GM13976 (cell line): ENCODE measurements at regions not wholly inside any gene's neighbourhood (a gene's known extent, or its start where the extent isn't known, plus 50 kb on each side); places are given as distances from the start of the nearest gene placed in this dataset.
A peak's percentile ranks its signal among the peaks of the same experiment; 100 is the strongest.

Experiments
- DNase-seq: peaks from one replicate; pipeline ENCODE4 v3.0.0; 2012; ENCODE audit warnings: low spot score
- in situ Hi-C: fragments of 300-500 bp; cut with MboI; formaldehyde crosslinking; loops from one replicate; pipeline ENCODE4 v1.12.0; 2022; ENCODE audit warnings: low sequenced_read_pairs, mixed read lengths, inconsistent platforms; ENCODE audit not compliant: unreplicated experiment
- TF ChIP-seq, protein P1 (sequence below): IDR thresholded peaks from 2 replicates; pipeline ENCODE4 v1.5.1; 2012; ENCODE audit warnings: borderline replicate concordance, mild to moderate bottlenecking; ENCODE audit not compliant: insufficient read depth; ENCODE audit errors: extremely low read depth, missing control alignments, control extremely low read depth

DNA sequence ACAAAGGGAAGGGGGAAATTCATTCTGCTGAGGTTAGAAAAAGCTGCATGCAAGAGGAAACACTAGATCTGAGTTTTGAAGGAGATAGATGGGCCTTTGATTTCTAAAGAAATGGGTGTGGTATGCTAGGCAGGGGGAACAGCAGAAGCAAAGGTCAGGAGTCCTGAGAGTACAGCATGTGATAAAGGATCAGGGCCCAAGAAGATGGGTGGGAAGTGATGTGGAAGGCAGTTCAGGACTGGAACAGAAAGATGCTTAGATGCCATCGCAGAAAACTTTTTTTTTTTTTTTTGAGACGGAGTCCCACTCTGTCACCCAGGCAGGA is 126.2 kb downstream of the ALDH8A1 start:
- DNase-seq, result no peak
- TF ChIP-seq, protein P1, sequence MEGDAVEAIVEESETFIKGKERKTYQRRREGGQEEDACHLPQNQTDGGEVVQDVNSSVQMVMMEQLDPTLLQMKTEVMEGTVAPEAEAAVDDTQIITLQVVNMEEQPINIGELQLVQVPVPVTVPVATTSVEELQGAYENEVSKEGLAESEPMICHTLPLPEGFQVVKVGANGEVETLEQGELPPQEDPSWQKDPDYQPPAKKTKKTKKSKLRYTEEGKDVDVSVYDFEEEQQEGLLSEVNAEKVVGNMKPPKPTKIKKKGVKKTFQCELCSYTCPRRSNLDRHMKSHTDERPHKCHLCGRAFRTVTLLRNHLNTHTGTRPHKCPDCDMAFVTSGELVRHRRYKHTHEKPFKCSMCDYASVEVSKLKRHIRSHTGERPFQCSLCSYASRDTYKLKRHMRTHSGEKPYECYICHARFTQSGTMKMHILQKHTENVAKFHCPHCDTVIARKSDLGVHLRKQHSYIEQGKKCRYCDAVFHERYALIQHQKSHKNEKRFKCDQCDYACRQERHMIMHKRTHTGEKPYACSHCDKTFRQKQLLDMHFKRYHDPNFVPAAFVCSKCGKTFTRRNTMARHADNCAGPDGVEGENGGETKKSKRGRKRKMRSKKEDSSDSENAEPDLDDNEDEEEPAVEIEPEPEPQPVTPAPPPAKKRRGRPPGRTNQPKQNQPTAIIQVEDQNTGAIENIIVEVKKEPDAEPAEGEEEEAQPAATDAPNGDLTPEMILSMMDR, result no peak
- in situ Hi-C loops, result no loop called here

DNA sequence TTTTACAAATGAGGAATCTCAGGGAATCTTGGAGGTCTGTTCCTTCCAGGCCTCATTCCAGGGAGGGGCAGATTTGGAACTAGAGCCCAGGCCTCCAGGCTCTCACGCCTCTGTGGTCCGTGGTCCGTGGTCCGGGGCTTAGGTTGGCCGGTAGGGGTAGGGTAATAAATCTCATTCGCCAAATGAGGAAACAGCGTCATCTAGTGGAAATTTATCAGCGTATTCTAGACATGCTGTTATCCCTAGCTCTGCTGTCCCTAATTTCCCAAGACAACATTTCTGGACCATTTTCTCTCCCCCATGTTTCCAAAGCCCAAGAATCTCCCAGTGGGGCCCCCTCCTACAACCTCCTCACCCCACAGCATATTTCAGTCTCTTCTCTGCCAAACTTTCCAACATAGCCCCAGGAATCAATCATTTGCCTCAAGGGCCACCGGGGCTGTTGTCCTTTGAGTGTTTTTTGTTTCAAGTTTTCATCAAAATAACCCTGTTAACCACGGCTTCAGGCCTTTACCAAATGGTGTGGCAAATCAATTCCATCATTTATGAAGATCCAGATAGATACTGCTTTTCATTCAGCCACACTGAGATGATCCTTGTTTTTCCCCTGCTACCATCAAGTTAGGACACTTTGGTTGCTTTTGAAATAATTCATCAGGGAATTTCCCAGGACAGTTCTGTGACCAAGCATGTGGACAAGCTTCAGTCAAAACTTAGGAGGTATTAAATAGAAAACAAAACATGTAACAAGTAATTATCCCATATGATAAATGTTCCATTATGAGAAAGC is 126.8 kb downstream of the ALDH8A1 start:
- in situ Hi-C loops, result no loop called here
- DNase-seq, result peak; percentile 68
- TF ChIP-seq, protein P1, result peak; percentile 61

DNA sequence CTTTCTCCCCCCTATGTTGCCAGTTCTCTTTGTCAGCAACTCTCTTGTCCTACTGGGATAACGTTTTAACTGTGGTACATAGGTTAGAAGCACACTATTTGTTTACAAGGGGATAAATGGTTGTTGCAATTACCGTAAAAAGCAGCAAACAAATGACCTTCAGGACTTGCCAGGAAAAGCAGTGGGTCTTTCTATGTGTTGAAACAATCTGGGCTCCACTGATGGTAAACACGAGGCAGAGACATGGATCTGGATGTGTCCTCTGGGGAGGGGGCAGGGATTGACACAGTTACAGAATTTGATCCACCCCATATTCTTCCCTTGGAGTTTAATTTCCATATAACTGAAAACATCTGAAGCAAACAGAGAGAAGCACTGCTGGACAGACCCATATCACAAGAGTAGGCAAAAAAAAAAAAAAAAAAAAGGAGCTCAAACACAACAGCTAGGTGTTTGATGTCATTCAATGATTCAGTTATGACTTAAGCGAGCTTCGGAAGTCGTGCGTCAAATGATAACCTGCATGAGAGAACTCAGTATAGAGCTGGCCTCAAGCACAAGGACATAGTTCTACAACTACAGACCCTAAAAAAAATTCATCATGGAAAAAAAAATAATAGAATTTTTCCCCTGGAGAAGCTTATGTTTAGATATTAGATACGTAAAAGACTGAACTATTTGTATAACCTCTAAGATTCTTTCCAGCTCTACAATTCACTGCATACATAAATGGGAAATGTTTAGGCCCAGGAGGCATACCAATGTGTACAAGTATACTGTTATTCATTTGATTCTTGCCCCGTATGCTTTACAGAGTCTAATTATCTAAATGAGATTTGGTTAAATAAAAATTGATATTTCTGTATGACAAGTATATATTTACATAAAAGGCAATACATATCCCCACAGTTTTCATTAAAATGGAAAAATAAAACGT is 127.7 kb downstream of the ALDH8A1 start:
- in situ Hi-C loops, result no loop called here
- DNase-seq, result no peak
- TF ChIP-seq, protein P1, result no peak

DNA sequence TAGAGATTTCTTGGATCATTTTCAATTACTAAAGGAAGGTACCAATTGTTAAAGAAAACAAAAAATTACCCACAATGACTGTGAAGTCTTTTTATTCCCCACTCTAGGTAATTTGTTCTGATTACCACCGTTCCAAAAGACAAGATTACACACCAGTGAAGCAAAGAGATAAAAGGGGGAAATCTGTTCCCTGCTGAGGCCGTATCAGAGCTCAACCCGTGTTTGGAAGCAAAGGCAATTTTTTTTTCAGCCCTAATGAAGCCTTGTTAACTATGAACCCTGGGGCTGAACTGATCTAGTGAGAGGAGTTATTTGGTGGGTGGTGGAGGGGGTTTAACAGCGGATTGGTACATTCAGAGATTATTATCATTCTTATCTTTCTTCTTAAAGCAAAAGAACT is 128.5 kb downstream of the ALDH8A1 start:
- TF ChIP-seq, protein P1, result no peak
- no peak for DNase-seq
- in situ Hi-C loops, result no loop called here

DNA sequence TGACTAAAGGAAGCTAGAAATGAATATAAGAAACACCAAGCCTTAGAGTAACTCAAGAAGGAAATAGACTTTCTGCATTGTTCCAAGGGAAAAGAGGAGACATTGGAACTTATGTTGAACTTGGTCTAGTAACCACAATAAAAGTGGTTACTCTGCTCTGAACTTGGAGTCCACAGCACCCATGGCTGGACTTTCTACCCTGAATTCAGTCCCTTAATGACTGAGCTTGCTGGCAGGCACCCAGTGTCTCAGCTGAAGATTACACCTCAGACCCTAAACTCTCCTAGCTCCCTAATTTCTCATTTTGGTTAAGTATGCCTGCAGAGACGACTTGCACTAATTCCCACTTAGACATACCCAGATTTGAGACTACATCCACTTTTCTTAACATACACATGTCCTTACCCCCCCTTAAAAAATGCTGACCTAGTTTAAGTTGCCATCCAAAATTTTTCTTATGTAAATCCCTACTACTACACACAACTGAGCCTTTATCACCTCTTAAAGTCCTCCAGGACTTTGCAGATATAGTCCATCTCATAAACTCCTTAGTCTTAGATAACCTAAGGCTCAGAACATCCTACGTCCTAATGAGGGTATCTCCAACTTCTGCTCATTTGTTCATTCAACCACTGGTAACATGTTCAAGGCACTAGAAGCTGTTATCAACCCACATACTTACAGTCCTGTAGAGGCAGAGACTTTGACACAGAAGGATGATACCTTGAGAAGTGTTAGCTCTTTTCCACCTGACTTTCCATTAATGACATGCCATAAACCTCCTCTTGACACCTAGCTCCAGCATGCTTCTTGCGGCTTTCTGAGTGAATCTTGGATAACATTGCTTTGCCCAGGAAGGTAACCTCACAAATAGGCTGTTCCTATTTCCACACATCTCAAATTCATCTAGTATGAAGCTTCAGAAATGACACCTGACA is 129.8 kb downstream of the ALDH8A1 start:
- DNase-seq, result no peak
- TF ChIP-seq, protein P1, result no peak
- in situ Hi-C loops, result loop anchor here (10.0 kb wide), 1 partner anchor 645 kb away; no protein-coding TSS in a partner anchor

DNA sequence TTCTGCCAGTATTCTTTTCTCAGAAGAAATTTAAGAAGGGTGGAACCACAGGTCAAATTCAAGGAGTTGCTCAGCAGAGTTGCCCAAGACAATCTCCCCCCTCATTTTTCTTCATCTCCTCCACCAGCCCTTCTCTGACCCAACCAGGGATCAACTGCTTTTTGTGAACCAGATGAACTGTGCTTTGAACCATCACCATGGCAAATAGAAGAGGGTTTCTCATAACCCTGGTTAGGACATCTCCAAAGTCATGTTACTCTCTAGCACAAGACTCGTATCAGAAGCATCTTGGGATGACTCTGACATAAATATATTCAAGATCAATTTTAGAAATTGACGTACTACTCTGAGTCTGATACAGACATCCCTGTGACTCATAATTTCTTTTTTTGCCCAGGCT is 130.7 kb downstream of the ALDH8A1 start:
- no peak for DNase-seq
- TF ChIP-seq, protein P1, result no peak
- in situ Hi-C loops, result loop anchor here (10.0 kb wide), 1 partner anchor 644 kb away; no protein-coding TSS in a partner anchor
